Central memory CD8-positive, alpha-beta T cell (primary cell): ENCODE measurements at regions not wholly inside any gene's neighbourhood (a gene's known extent, or its start where the extent isn't known, plus 50 kb on each side); places are given as distances from the start of the nearest gene placed in this dataset.

Experiments
- ATAC-seq: fragments of 150-1000 bp; cut with Tn5 transposase; replicated peaks from 2 replicates; pipeline ENCODE4 v1.10.0; 2022; ENCODE audit warnings: mild to moderate bottlenecking, moderate FRiP score, moderate number of reproducible peaks; ENCODE audit not compliant: poor library complexity, severe bottlenecking; ENCODE audit errors: extremely low read depth
- DNase-seq, 2 donors: peaks; one replicate each; pipeline ENCODE4 v3.0.0; 2021; ENCODE audit warnings: low spot score in 2 of 2
- H3K27ac Mint-ChIP-seq: one replicate; pipeline ENCODE4 v1.8.0; 2022; ENCODE audit warnings: low read depth, mild to moderate bottlenecking, moderate library complexity, mixed read lengths
- H3K27me3 Mint-ChIP-seq: one replicate; pipeline ENCODE4 v1.8.0; 2022; ENCODE audit warnings: mixed read lengths
- H3K36me3 Mint-ChIP-seq: one replicate; pipeline ENCODE4 v1.8.0; 2022; ENCODE audit warnings: mild to moderate bottlenecking, moderate library complexity, mixed read lengths; ENCODE audit not compliant: insufficient read depth
- H3K4me1 Mint-ChIP-seq: one replicate; pipeline ENCODE4 v1.8.0; 2022; ENCODE audit warnings: mixed read lengths
- H3K4me3 Mint-ChIP-seq: one replicate; pipeline ENCODE4 v1.8.0; 2022; ENCODE audit warnings: mild to moderate bottlenecking, moderate library complexity, mixed read lengths
- H3K9me3 Mint-ChIP-seq: one replicate; pipeline ENCODE4 v1.8.0; 2022; ENCODE audit warnings: mixed read lengths

GRCh38 chr20:18988701-18989100, 175.1 kb downstream of the SCP2D1 start:
- Mint-ChIP-seq H3K27ac (no peak overlapping the region), H3K27me3 (peaks cover 15% of the 10 kb centered on the region), H3K4me3 (no peak overlapping the region), H3K36me3 (no peaks in the 10 kb centered on the region), H3K4me1 (no peaks in the 10 kb centered on the region), H3K9me3 (peaks cover 5% of the 10 kb centered on the region)
- no peak for DNase-seq
- ATAC-seq: no peak

DNA sequence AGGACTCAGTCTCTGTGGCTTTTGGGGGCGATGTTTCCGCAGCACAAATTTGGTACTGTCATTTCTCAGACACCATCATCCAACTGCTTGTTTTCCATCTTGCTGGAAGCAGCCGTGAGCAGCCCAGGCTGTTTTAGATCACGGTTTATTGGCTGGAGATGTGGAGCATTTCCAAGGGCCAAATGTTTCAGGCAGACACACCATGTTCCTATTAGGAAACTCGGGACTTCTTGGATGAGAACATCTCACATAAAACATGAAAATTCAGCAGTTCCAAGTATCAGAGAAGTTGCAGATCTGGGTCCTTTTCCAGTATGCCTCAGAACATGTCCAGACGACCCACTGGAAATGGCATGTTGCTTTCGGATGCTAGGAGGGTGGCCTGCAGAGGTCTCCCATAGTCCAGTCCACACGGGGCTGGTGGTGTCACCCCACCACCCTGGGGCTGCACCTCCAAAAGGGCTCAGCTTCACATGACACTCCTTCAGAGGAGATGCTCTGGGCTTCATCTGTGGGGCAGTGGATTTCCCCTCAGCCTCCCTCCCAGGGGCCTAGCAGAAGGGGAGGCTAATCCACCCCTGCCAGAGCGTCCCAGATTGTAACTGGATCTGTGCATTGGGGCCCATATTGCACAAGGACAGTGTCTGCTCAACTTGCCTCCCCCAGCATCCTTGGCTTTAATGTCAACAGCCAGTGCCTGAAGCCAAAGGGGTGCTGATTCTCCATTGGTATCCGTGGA, 176.3 kb downstream of the SCP2D1 start:
- DNase-seq: no peak
- H3K27ac Mint-ChIP-seq: no peak overlapping the region
- H3K4me1 Mint-ChIP-seq: no peaks in the 10 kb centered on the region
- peaks cover 4% of the 10 kb centered on the region for H3K27me3 Mint-ChIP-seq
- no peak for ATAC-seq
- H3K4me3 Mint-ChIP-seq: no peak overlapping the region
- peaks cover 6% of the 10 kb centered on the region for H3K9me3 Mint-ChIP-seq
- no peaks in the 10 kb centered on the region for H3K36me3 Mint-ChIP-seq

- ATAC-seq: no peak
- H3K27ac Mint-ChIP-seq: no peak overlapping the region
- no peaks in the 10 kb centered on the region for H3K4me1 Mint-ChIP-seq
- H3K4me3 Mint-ChIP-seq: no peak overlapping the region
- H3K27me3 Mint-ChIP-seq: no peaks in the 10 kb centered on the region
- H3K36me3 Mint-ChIP-seq: no peaks in the 10 kb centered on the region
- H3K9me3 Mint-ChIP-seq: peaks cover 6% of the 10 kb centered on the region
- DNase-seq: no peak
These were observed 177.4 kb downstream of the SCP2D1 start for GRCh38 chr20:18991012-18991411.

DNA sequence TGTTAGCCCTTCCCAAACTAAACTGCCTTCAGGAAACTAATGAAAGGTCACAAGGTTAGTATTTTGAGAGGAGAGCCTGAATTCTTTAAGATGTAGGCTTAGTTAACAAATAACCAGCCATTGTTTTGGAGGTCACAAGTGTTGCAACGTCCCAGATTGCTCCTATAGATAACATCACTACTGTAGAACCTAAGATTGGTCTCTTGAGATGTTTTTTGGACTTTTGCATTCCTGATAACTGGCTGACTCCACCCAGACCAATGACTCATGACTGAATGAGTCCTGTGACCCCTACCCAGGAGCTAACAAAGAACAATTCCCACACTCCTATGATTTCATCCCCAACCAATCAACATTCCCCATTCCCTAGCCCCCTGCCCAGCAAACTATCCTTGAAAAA, 178.8 kb downstream of the SCP2D1 start:
- Mint-ChIP-seq H3K36me3 (no peaks in the 10 kb centered on the region), H3K9me3 (peaks cover 6% of the 10 kb centered on the region), H3K27ac (no peak overlapping the region), H3K27me3 (no peaks in the 10 kb centered on the region), H3K4me3 (no peak overlapping the region), H3K4me1 (no peaks in the 10 kb centered on the region)
- ATAC-seq (no peak), DNase-seq (no peak)

DNA sequence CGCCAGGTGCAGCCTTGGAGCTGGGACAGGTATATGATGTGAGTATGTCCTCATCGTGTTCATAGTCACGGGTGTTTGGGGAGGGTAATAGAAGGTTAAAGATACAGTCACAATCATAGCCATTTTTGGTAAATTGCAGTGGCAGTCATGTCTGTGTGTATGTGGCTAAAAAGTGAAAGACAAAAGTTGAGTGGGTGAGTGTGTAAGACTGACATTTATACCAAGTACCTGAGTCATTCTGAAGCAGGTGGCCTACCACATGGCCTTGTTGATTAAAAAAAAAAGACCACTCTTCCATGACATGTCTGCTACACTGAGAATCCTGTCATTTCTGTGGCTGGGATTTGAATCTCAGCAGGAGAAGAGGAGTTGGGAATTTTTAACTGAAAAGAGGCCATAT, 181.9 kb downstream of the SCP2D1 start:
- Mint-ChIP-seq H3K36me3 (no peaks in the 10 kb centered on the region), H3K4me1 (no peaks in the 10 kb centered on the region), H3K9me3 (peaks cover 6% of the 10 kb centered on the region), H3K4me3 (no peak overlapping the region), H3K27ac (no peak overlapping the region), H3K27me3 (no peaks in the 10 kb centered on the region)
- no peak for ATAC-seq
- DNase-seq: no peak

- Mint-ChIP-seq H3K27me3 (no peaks in the 10 kb centered on the region), H3K9me3 (no peaks in the 10 kb centered on the region), H3K36me3 (no peaks in the 10 kb centered on the region), H3K27ac (no peak overlapping the region), H3K4me3 (no peak overlapping the region), H3K4me1 (no peaks in the 10 kb centered on the region)
- no peak for DNase-seq
- no peak for ATAC-seq
These were observed 185.5 kb downstream of the SCP2D1 start for GRCh38 chr20:18999086-18999485.

DNA sequence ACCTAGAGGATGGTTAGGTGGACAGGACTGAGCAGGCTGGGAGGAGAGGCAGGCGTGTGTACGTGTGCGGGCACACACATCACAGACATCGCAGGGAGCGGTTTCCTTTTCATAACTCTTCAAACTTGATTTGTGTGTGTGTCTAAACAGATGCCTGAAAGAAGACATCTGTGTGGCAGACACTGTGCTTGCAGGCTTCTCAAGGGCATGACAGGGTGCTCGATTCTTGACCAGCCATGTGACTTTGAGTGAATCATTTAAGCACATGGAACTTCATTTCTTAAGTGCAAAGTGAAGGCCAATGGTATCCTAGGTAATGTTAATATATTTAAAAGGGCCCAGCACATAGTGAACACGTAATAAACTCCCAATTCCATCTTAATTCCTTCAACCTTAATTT, 186.5 kb downstream of the SCP2D1 start:
- H3K27ac Mint-ChIP-seq: no peak overlapping the region
- no peaks in the 10 kb centered on the region for H3K9me3 Mint-ChIP-seq
- no peaks in the 10 kb centered on the region for H3K27me3 Mint-ChIP-seq
- no peak for DNase-seq
- H3K36me3 Mint-ChIP-seq: no peaks in the 10 kb centered on the region
- ATAC-seq: no peak
- H3K4me1 Mint-ChIP-seq: no peaks in the 10 kb centered on the region
- H3K4me3 Mint-ChIP-seq: no peak overlapping the region

DNA sequence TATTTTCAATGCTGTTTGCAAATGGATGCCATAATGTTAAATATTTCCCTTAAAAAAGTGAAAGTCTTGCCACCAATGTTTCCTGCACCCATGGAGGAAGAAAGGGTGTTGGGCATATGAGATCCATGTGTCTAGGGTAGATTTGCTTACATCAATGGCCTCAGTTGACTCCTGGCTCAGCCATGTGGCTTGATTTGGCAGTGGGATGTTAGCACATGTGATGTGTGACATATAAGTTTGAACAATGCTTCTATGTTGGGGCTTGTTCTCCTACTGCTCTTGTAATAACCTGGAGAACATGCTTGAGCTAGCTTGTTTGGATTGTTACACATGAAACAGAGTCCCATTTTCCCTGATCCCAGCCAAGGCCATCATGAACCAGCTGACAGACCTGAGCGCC, 187.6 kb downstream of the SCP2D1 start:
- no peaks in the 10 kb centered on the region for H3K9me3 Mint-ChIP-seq
- H3K4me3 Mint-ChIP-seq: no peak overlapping the region
- no peaks in the 10 kb centered on the region for H3K27me3 Mint-ChIP-seq
- H3K4me1 Mint-ChIP-seq: no peaks in the 10 kb centered on the region
- no peaks in the 10 kb centered on the region for H3K36me3 Mint-ChIP-seq
- ATAC-seq: no peak
- DNase-seq: no peak
- no peak overlapping the region for H3K27ac Mint-ChIP-seq

DNA sequence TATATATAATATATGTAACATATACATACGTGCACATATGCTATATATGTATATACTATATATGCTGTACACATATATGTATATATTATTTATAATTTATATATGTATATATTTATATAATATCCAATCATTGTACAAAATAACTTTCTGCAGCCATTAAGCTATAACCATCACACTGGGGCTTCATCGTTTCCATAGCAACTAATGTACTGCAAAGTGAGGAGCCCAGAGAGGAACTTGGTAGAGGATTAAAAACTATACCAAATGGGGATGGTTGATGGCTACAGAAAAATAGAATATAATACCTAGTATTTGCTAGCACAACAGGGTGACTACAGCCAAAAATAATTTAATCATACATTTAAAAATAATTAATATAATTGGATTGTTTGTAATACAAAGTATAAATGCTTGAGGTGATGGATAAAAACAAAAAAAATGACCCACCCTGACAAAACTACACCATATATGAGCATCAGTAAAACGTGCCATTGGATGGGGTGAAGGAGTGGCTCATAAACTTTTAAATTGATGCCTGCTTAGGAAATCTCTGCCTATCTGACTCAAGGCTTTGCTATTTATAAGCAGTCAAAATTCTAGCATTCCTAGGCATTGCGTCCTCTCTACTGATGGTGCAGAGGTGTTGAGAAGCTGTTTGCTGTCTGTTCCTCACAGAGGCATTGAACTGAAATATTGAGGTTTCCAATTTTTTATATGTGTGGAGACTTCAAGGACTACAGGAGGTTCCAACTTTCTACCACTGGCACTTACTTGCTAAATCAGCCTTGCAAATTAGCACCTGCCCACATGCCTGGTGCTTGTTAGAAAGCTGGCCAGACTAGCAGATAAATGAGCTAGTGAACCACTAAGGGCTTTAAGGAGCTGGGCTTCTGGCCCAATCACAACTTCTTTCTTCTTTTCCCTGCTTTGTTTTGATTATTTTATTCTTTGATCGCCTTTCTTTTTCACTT, 190.1 kb downstream of the SCP2D1 start:
- no peak for ATAC-seq
- no peak for DNase-seq
- H3K27me3 Mint-ChIP-seq: no peaks in the 10 kb centered on the region
- H3K36me3 Mint-ChIP-seq: no peaks in the 10 kb centered on the region
- no peak overlapping the region for H3K4me3 Mint-ChIP-seq
- no peak overlapping the region for H3K27ac Mint-ChIP-seq
- no peaks in the 10 kb centered on the region for H3K9me3 Mint-ChIP-seq
- no peaks in the 10 kb centered on the region for H3K4me1 Mint-ChIP-seq

DNA sequence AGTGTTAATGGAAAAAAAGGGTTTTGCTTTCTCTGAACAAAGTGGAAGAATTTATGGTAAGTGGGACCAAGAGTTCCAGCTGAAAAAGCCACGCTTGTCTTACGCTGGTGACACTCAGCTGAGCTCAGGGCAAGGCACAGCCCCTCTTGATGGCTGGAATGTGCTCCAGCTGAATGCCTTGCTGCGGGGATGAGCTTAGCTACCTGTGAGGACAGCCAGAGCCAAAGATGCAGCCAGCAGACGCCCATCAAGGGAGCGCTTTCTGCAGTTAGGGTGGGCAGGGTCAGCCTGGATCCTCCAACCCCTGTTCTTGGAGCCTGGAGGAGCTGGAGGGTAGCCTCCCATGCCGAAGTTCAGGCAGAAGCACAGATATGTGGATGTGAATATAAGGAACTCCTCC, 191.4 kb downstream of the SCP2D1 start:
- ATAC-seq (no peak), DNase-seq (no peak)
- Mint-ChIP-seq H3K36me3 (no peaks in the 10 kb centered on the region), H3K9me3 (no peaks in the 10 kb centered on the region), H3K27ac (no peak overlapping the region), H3K4me1 (no peaks in the 10 kb centered on the region), H3K4me3 (no peak overlapping the region), H3K27me3 (no peaks in the 10 kb centered on the region)

DNA sequence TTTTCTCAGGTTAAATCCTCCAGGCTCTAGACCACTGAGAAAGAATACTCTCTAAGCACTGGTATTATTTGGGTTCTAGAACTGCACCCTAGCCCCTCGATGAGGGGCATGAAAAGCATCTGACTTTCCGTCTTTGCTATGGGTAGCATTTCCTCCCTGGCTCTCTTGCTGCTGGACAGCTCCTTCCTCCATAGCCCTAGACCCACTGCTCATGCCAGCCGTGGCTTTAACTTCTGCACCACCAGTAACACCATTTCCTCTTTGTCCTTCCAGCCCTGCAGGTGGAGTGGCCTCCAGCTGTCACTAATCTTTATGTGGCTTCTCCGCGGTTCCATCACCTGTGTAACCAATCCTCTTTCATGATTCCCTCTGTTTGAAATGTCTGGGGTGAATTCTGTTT, 194.9 kb downstream of the SCP2D1 start:
- H3K36me3 Mint-ChIP-seq: no peaks in the 10 kb centered on the region
- H3K4me3 Mint-ChIP-seq: no peak overlapping the region

DNA sequence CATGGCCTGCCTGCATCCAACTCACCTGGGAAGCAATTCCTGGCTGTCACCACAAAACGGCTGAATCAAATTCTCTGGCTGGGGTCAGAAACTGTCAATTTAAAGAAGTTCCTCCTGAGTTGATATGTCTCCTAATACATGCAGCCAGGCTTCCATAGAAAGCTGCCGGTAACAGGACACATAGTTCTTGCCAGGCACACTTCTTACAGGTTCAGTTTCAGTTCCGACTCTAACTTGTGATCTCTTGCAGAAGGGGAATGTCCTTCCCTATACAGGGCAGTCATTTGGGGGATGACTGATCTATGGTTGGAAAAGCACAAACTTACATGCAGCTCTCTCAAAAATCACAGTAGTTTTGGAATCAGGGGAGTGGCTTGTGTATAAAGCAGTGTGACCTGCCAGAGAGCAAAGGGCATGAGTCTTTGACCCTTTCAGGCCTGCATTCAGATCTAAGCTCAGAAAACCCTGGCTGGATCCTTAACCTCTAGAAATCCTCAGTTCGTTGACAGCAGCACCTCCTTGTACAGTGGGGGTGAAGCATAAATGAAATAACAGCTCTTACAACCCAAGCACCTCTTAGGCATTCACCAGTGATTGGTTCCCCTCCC, 195.6 kb downstream of the SCP2D1 start:
- Mint-ChIP-seq H3K4me3 (no peak overlapping the region), H3K9me3 (no peaks in the 10 kb centered on the region), H3K27ac (no peak overlapping the region), H3K4me1 (no peaks in the 10 kb centered on the region), H3K27me3 (no peaks in the 10 kb centered on the region), H3K36me3 (no peaks in the 10 kb centered on the region)
- ATAC-seq (no peak), DNase-seq (no peak)

More for the DNA sequence above, 194.9 kb downstream of the SCP2D1 start:
- no peak for DNase-seq
- ATAC-seq: no peak
- no peak overlapping the region for H3K27ac Mint-ChIP-seq
- H3K9me3 Mint-ChIP-seq: no peaks in the 10 kb centered on the region
- no peaks in the 10 kb centered on the region for H3K4me1 Mint-ChIP-seq
- no peaks in the 10 kb centered on the region for H3K27me3 Mint-ChIP-seq
